ENCODE measurements at regions not wholly inside any gene's neighbourhood (a gene's known extent, or its start where the extent isn't known, plus 50 kb on each side); places are given as distances from the start of the nearest gene placed in this dataset.

DNA sequence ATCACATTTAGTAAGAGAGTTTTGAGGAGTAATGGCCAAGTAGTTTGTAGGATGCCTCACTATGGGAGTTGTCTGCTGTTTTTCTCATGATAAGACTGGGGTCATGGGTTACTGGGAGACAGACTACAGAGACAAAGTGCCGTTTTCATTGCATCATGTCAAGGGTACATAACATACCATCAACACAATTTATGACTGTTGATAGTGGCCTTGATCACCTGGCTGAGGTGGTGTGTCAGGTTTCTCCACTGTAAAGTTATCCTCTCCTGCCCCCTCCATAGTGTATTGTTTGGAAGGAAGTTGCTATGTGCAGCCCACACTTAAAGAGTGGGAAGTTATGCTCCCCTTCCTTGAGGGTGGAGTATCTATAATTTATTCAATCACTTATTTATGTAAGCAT is 263.5 kb upstream of the POU3F1 start:
- Histone ChIP-seq H3K79me2 (replicated peaks; ENCODE audit: insufficient read depth, low read length) (no peaks in the 10 kb centered on the region), H3K27ac (ENCODE audit: low read length) (no peak overlapping the region), H4K20me1 (ENCODE audit: insufficient read depth) (no peaks in the 10 kb centered on the region), H3K4me3 (ENCODE audit: low read length) (no peak overlapping the region), H3K27me3 (ENCODE audit: insufficient read depth, low read depth, low read length) (no peaks in the 10 kb centered on the region), H3K9me2 (ENCODE audit: insufficient read depth, low read length) (no peaks in the 10 kb centered on the region), H3K36me3 (ENCODE audit: insufficient read depth, low read length) (no peaks in the 10 kb centered on the region), H3K9ac (ENCODE audit: low read length) (no peak overlapping the region), H2AFZ (ENCODE audit: low read depth, low read length) (no peak overlapping the region), H3F3A (ENCODE audit: insufficient read depth, low read length, poor library complexity, severe bottlenecking) (no peaks in the 10 kb centered on the region), H3K9me3 (ENCODE audit: low read length) (no peaks in the 10 kb centered on the region), H3K4me2 (ENCODE audit: low read length) (no peak overlapping the region)
- TF ChIP-seq, protein P1, sequence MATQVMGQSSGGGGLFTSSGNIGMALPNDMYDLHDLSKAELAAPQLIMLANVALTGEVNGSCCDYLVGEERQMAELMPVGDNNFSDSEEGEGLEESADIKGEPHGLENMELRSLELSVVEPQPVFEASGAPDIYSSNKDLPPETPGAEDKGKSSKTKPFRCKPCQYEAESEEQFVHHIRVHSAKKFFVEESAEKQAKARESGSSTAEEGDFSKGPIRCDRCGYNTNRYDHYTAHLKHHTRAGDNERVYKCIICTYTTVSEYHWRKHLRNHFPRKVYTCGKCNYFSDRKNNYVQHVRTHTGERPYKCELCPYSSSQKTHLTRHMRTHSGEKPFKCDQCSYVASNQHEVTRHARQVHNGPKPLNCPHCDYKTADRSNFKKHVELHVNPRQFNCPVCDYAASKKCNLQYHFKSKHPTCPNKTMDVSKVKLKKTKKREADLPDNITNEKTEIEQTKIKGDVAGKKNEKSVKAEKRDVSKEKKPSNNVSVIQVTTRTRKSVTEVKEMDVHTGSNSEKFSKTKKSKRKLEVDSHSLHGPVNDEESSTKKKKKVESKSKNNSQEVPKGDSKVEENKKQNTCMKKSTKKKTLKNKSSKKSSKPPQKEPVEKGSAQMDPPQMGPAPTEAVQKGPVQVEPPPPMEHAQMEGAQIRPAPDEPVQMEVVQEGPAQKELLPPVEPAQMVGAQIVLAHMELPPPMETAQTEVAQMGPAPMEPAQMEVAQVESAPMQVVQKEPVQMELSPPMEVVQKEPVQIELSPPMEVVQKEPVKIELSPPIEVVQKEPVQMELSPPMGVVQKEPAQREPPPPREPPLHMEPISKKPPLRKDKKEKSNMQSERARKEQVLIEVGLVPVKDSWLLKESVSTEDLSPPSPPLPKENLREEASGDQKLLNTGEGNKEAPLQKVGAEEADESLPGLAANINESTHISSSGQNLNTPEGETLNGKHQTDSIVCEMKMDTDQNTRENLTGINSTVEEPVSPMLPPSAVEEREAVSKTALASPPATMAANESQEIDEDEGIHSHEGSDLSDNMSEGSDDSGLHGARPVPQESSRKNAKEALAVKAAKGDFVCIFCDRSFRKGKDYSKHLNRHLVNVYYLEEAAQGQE (IDR thresholded peaks at IDR 0.05; ENCODE audit: borderline replicate concordance): no peak
- TF ChIP-seq, protein P2, sequence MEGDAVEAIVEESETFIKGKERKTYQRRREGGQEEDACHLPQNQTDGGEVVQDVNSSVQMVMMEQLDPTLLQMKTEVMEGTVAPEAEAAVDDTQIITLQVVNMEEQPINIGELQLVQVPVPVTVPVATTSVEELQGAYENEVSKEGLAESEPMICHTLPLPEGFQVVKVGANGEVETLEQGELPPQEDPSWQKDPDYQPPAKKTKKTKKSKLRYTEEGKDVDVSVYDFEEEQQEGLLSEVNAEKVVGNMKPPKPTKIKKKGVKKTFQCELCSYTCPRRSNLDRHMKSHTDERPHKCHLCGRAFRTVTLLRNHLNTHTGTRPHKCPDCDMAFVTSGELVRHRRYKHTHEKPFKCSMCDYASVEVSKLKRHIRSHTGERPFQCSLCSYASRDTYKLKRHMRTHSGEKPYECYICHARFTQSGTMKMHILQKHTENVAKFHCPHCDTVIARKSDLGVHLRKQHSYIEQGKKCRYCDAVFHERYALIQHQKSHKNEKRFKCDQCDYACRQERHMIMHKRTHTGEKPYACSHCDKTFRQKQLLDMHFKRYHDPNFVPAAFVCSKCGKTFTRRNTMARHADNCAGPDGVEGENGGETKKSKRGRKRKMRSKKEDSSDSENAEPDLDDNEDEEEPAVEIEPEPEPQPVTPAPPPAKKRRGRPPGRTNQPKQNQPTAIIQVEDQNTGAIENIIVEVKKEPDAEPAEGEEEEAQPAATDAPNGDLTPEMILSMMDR (IDR thresholded peaks at IDR 0.05; ENCODE audit: poor library complexity, severe bottlenecking): no peak
- no peak for TF ChIP-seq EP300 (conservative IDR thresholded peaks at IDR 0.05; ENCODE audit: poor library complexity, severe bottlenecking)

DNA sequence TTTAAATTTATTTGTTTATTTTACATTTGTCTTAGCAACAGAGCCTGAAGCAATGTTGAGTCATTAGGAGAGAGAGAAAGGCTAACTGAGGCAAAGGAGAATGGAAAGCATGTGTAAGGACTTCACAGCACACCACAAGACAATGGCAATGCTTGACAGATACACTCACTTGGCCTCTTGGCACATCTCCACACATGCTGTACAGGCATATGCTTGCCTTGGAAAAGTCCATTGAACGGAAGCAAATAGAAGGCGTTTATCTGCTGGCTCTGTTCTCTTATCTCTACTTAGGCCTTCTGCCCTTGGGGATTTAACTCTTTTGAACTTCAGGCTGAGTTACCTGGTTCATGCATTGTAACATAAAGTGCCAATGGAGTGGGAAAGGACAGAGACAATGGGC is 262.2 kb upstream of the POU3F1 start:
- TF ChIP-seq MXI1 (conservative IDR thresholded peaks at IDR 0.05; ENCODE audit: poor library complexity, severe bottlenecking) (no peak), TAF1 (IDR thresholded peaks at IDR 0.05; ENCODE audit: low read depth) (no peak), RAD21 (conservative IDR thresholded peaks at IDR 0.05) (no peak), EZH2 (IDR thresholded peaks at IDR 0.05; ENCODE audit: borderline replicate concordance, insufficient read depth, low read length, poor library complexity, severe bottlenecking) (no peak), SMC3 (conservative IDR thresholded peaks at IDR 0.05; ENCODE audit: poor library complexity) (no peak), POLR2AphosphoS5 (IDR thresholded peaks at IDR 0.05) (no peak), EP300 (conservative IDR thresholded peaks at IDR 0.05; ENCODE audit: poor library complexity, severe bottlenecking) (no peak)
- TF ChIP-seq, protein P2 (IDR thresholded peaks at IDR 0.05; ENCODE audit: poor library complexity, severe bottlenecking): no peak
- TF ChIP-seq, protein P1 (IDR thresholded peaks at IDR 0.05; ENCODE audit: borderline replicate concordance): no peak
- H3K27me3 ChIP-seq (ENCODE audit: insufficient read depth, low read depth, low read length): no peaks in the 10 kb centered on the region

More for the DNA sequence above, 262.2 kb upstream of the POU3F1 start:
- no peaks in the 10 kb centered on the region for H3K9me2 ChIP-seq (ENCODE audit: insufficient read depth, low read length)
- H3F3A ChIP-seq (ENCODE audit: insufficient read depth, low read length, poor library complexity, severe bottlenecking): no peaks in the 10 kb centered on the region
- no peaks in the 10 kb centered on the region for H3K9me3 ChIP-seq (ENCODE audit: low read length)
- H3K79me2 ChIP-seq (replicated peaks; ENCODE audit: insufficient read depth, low read length): no peaks in the 10 kb centered on the region
- H3K27ac ChIP-seq (ENCODE audit: low read length): no peak overlapping the region
- no peak overlapping the region for H3K4me2 ChIP-seq (ENCODE audit: low read length)
- H3K4me3 ChIP-seq (ENCODE audit: low read length): no peak overlapping the region
- no peak overlapping the region for H2AFZ ChIP-seq (ENCODE audit: low read depth, low read length)
- no peaks in the 10 kb centered on the region for H3K36me3 ChIP-seq (ENCODE audit: insufficient read depth, low read length)
- H3K9ac ChIP-seq (ENCODE audit: low read length): no peak overlapping the region
- no peaks in the 10 kb centered on the region for H4K20me1 ChIP-seq (ENCODE audit: insufficient read depth)

Data from neural cell (in vitro differentiated cells).